Kidney epithelial cell (primary cell): ENCODE measurements at regions not wholly inside any gene's neighbourhood (a gene's known extent, or its start where the extent isn't known, plus 50 kb on each side); places are given as distances from the start of the nearest gene placed in this dataset.

Experiments
- DNase-seq: peaks from one replicate; pipeline ENCODE4 v3.0.0-alpha.2; 2010; ENCODE audit warnings: low read depth
- H3K27me3 ChIP-seq: 2 replicates; pipeline ENCODE4 v1.6.0; 2011; ENCODE audit warnings: low read length; ENCODE audit not compliant: control insufficient read depth, insufficient read depth
- H3K36me3 ChIP-seq: 2 replicates; pipeline ENCODE4 v1.5.1; 2011; ENCODE audit warnings: low read length; ENCODE audit not compliant: control insufficient read depth, insufficient read depth
- H3K4me3 ChIP-seq: 2 replicates; pipeline ENCODE4 v1.5.1; 2011; ENCODE audit warnings: low read depth, mild to moderate bottlenecking, control low read depth, low read length
- CTCF ChIP-seq: IDR thresholded peaks from 2 replicates; pipeline ENCODE4 v1.5.1; 2011; ENCODE audit warnings: mild to moderate bottlenecking, moderate library complexity, low read length, control low read depth, inconsistent platforms; ENCODE audit not compliant: insufficient read depth, poor library complexity, severe bottlenecking

DNA sequence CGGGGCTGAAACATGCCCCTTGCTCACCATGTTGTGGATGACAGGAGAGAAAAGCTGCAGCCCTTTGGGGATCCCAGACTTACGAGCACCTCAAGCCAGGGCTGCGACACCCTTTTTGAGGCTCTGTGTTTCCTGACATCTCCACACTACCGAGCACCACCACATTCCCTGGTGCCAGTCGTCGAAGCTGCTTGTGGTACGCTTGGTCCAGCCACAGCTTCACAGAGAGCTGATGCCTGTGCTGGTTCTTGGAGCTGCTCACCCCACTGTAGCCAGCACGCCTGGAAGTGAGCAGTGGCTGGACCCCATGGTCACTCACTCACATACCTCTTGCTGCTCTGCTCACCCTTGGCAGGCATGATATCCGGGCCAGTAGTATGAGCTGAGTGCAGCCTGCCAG is 367.5 kb downstream of the SLITRK6 start:
- no peaks in the 10 kb centered on the region for H3K27me3 ChIP-seq
- DNase-seq, result no peak
- no peak overlapping the region for H3K4me3 ChIP-seq
- no peak for TF ChIP-seq CTCF
- H3K36me3 ChIP-seq, result no peaks in the 10 kb centered on the region

- DNase-seq, result no peak
- TF ChIP-seq CTCF, result no peak
- Histone ChIP-seq H3K27me3 (no peaks in the 10 kb centered on the region), H3K4me3 (no peak overlapping the region), H3K36me3 (no peaks in the 10 kb centered on the region)
Measured at GRCh38 chr13:85430216-85430794, 368.9 kb downstream of the SLITRK6 start.

GRCh38 chr13:85427416-85427815 is 371.8 kb downstream of the SLITRK6 start:
- no peak overlapping the region for H3K4me3 ChIP-seq
- H3K36me3 ChIP-seq, result no peaks in the 10 kb centered on the region
- TF ChIP-seq CTCF, result no peak
- no peaks in the 10 kb centered on the region for H3K27me3 ChIP-seq
- DNase-seq, result no peak

- no peak for TF ChIP-seq CTCF
- DNase-seq, result no peak
- Histone ChIP-seq H3K36me3 (no peaks in the 10 kb centered on the region), H3K27me3 (no peaks in the 10 kb centered on the region), H3K4me3 (no peak overlapping the region)
Measured at GRCh38 chr13:85420136-85420535, 379.1 kb downstream of the SLITRK6 start.

DNA sequence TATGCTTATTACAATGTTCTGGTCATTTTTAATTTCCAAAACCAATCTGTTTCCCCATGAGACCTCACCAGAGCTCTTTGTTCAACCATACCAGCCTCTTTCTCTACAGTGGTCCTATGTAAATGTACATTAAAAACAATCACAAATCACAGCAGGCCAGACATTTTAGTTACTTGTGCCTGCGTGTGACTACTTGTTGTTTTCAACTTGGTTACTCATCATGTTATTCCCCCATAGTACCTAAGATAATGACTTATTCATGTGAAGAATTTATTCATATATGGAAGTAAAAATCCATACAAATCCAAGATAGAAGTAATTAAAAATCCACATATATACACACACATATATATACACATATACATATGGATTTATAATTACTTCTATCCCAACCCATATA is 379.6 kb downstream of the SLITRK6 start:
- no peak for DNase-seq
- no peak for TF ChIP-seq CTCF
- no peaks in the 10 kb centered on the region for H3K36me3 ChIP-seq

GRCh38 chr13:85417807-85418206 is 381.4 kb downstream of the SLITRK6 start:
- no peak for DNase-seq
- Histone ChIP-seq H3K27me3 (no peaks in the 10 kb centered on the region), H3K36me3 (no peaks in the 10 kb centered on the region), H3K4me3 (no peak overlapping the region)
- TF ChIP-seq CTCF, result no peak

More for the DNA sequence above, 379.6 kb downstream of the SLITRK6 start:
- no peaks in the 10 kb centered on the region for H3K27me3 ChIP-seq
- H3K4me3 ChIP-seq, result no peak overlapping the region
